ENCODE measurements at regions not wholly inside any gene's neighbourhood (a gene's known extent, or its start where the extent isn't known, plus 50 kb on each side); places are given as distances from the start of the nearest gene placed in this dataset.
"Not testable (repeated sequence)": the region's sequence is repeated elsewhere in the genome, so short reads cannot be mapped to it uniquely, and the experiment has no call there.

DNA sequence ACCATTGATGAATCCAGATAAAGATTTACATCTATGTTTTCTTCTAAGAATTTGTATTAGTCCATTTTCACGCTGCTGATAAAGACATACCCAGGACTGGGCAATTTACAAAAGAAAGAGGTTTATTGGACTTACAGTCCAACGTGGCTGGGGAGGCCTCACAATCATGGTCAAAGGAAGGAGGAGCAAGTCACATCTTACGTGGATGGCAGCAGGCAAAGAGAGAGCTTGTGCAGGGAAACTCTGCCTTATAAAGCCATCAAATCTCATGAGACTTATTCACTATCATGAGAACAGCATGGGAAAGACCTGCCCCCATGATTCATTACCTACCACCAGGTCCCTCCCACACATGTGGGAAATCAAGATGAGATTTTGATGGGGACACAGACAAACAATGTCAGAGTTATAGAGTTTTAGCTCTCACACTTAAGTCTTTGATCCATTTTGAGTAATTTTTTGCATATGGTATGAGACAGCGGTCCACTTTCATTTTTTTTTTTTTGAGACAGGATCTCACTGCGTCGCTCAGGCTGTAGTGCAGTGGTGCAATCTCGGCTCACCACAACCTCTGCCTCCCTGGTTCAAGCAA, 53.5 kb upstream of the JADE2 start:
- H3K27me3 ChIP-seq; H3K4me3 ChIP-seq; DNase-seq (ENCODE audit: low spot score in 2 of 2); H3K36me3 ChIP-seq; intact Hi-C loops (cut with DNase I; ENCODE audit: low total_unique reads); H3K4me1 ChIP-seq; H3K9me3 ChIP-seq; H3K27ac ChIP-seq: not testable (repeated sequence)

DNA sequence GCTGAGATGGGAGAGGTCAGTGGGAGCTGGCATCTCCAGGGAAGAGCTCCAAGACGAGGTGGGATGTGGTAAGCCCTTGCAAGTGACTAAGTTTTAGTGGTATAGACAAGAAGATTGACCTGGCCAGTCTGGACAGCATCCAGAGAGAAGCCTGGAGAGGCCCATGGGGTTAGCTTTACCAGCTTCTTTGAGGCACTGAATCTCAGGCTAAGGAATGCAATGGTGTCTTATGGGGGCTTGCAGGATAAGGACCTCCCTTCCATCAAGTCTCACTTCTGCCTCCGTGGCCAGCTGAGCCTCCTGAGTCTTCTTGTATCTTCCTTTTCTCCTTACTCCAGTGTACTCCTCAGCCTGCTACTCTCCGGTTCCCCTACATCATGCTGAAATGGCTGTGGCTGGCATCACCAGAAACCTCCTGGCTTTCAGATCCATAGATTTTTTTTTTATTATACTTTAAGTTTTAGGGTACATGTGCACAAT, 56.5 kb upstream of the JADE2 start:
- no peaks in the 10 kb centered on the region for H3K27me3 ChIP-seq
- no peaks in the 10 kb centered on the region for H3K9me3 ChIP-seq
- H3K27ac ChIP-seq, result no peak overlapping the region
- intact Hi-C loops (cut with DNase I; ENCODE audit: low total_unique reads), result loop anchor here (10.0 kb wide), 2 partner anchors 54 to 56 kb away; partner anchors contain the start of genes CDKN2AIPNL and JADE2
- H3K4me1 ChIP-seq, result peaks cover 0 to 5% of the 10 kb centered on the region in 2 donors
- H3K36me3 ChIP-seq, result no peaks in the 10 kb centered on the region
- no peak for DNase-seq (ENCODE audit: low spot score in 2 of 2)
- TF ChIP-seq CTCF (IDR thresholded peaks at IDR 0.05), result no peak
- no peak for TF ChIP-seq POLR2A (IDR thresholded peaks at IDR 0.05)
- no peak for TF ChIP-seq POLR2AphosphoS5 (IDR thresholded peaks at IDR 0.05)
- H3K4me3 ChIP-seq, result no peak overlapping the region

GRCh38 chr5:134467231-134467630, 55.5 kb upstream of the CDKN2AIPNL start:
- H3K4me1 ChIP-seq, result peaks cover 0 to 5% of the 10 kb centered on the region in 2 donors
- TF ChIP-seq CTCF (IDR thresholded peaks at IDR 0.05) (no peak), POLR2A (IDR thresholded peaks at IDR 0.05) (no peak), POLR2AphosphoS5 (IDR thresholded peaks at IDR 0.05) (no peak)
- H3K36me3 ChIP-seq, result no peaks in the 10 kb centered on the region
- no peak for DNase-seq (ENCODE audit: low spot score in 2 of 2)
- no peaks in the 10 kb centered on the region for H3K9me3 ChIP-seq
- intact Hi-C loops (cut with DNase I; ENCODE audit: low total_unique reads), result loop anchor here (10.0 kb wide), 2 partner anchors 52 to 58 kb away; partner anchors contain the start of genes CDKN2AIPNL and JADE2
- H3K27me3 ChIP-seq, result no peaks in the 10 kb centered on the region
- peak overlapping the region; percentile 91 to 95 for H3K27ac ChIP-seq
- H3K4me3 ChIP-seq, result peak overlapping the region in 1 of 3 donors; percentile 67

GRCh38 chr5:134466241-134467069, 54.8 kb upstream of the CDKN2AIPNL start:
- H3K9me3 ChIP-seq, result no peaks in the 10 kb centered on the region
- peak overlapping the region; percentile 91 to 95 for H3K27ac ChIP-seq
- peak overlapping the region; percentile 50 to 67 (median 54) for H3K4me3 ChIP-seq
- no peaks in the 10 kb centered on the region for H3K36me3 ChIP-seq
- TF ChIP-seq POLR2AphosphoS5 (IDR thresholded peaks at IDR 0.05) (peak; percentile 72 to 92 (median 92)), POLR2A (IDR thresholded peaks at IDR 0.05) (no peak), CTCF (IDR thresholded peaks at IDR 0.05) (no peak)
- H3K27me3 ChIP-seq, result no peaks in the 10 kb centered on the region
- intact Hi-C loops (cut with DNase I; ENCODE audit: low total_unique reads), result loop anchor here (10.0 kb wide), 2 partner anchors 52 to 58 kb away; partner anchors contain the start of genes CDKN2AIPNL and JADE2
- DNase-seq (ENCODE audit: low spot score in 2 of 2), result peak; percentile 97 to 98
- peaks cover 0 to 5% of the 10 kb centered on the region in 2 donors for H3K4me1 ChIP-seq

DNA sequence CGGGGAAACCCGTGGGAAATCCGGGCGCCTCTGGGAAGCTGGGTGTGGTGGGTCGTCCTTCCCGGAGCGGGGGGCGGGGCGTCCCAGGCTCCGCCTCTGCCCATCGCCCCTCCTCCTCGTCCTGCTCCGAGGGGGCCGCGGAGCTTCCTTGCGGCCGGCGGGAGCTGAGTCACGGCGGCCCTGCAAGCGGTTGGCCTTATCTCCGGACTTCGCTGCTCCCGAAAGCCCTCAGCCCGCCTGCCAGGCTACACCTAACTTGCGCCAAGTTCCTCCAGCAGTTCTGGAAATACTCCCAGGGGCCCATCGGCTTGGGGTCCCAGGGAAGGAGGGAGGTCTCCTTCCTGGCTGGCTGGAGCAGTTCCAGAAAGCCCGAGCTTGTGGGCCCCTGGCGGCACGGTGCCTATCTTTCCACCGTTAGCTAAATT, 54.1 kb upstream of the CDKN2AIPNL start:
- Histone ChIP-seq H3K27me3 (no peaks in the 10 kb centered on the region), H3K36me3 (no peaks in the 10 kb centered on the region), H3K27ac (peak overlapping the region; percentile 91 to 95), H3K4me3 (peak overlapping the region; percentile 50 to 67 (median 54)), H3K9me3 (no peaks in the 10 kb centered on the region), H3K4me1 (peaks cover 0 to 5% of the 10 kb centered on the region in 2 donors)
- intact Hi-C loops (cut with DNase I; ENCODE audit: low total_unique reads), result loop anchor here (10.0 kb wide), 2 partner anchors 51 to 59 kb away; partner anchors contain the start of genes CDKN2AIPNL and JADE2
- TF ChIP-seq CTCF (IDR thresholded peaks at IDR 0.05), result peak in 1 of 3 donors; percentile 9
- TF ChIP-seq POLR2A (IDR thresholded peaks at IDR 0.05), result peak; percentile 4
- peak; percentile 41 to 67 (median 57) for TF ChIP-seq POLR2AphosphoS5 (IDR thresholded peaks at IDR 0.05)
- peak; percentile 82 to 84 for DNase-seq (ENCODE audit: low spot score in 2 of 2)
